ENCODE measurements at regions not wholly inside any gene's neighbourhood (a gene's known extent, or its start where the extent isn't known, plus 50 kb on each side); places are given as distances from the start of the nearest gene placed in this dataset.
"Not testable (repeated sequence)": the region's sequence is repeated elsewhere in the genome, so short reads cannot be mapped to it uniquely, and the experiment has no call there.

DNA sequence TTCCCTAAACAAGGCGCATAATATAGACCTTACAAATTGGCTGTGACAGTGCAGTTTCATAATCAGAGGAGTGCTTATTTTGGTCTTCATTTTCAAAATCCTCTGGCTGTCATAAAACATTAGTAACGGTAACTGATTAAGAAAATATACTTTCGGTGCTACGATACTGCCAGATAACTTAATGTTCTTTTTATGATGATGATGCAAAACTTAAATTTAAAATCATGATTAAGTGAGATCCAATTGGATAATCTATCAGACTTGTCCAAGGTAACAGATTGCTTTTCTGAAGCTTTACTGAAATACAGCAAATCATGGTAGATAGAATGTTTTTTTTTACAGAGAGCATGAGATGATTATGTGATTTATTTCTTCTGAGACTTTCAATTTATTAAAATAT, 364.2 kb upstream of the CNTN3 start:
- H3K4me3 ChIP-seq, result no peak overlapping the region
- no peak overlapping the region for H3K27ac ChIP-seq

DNA sequence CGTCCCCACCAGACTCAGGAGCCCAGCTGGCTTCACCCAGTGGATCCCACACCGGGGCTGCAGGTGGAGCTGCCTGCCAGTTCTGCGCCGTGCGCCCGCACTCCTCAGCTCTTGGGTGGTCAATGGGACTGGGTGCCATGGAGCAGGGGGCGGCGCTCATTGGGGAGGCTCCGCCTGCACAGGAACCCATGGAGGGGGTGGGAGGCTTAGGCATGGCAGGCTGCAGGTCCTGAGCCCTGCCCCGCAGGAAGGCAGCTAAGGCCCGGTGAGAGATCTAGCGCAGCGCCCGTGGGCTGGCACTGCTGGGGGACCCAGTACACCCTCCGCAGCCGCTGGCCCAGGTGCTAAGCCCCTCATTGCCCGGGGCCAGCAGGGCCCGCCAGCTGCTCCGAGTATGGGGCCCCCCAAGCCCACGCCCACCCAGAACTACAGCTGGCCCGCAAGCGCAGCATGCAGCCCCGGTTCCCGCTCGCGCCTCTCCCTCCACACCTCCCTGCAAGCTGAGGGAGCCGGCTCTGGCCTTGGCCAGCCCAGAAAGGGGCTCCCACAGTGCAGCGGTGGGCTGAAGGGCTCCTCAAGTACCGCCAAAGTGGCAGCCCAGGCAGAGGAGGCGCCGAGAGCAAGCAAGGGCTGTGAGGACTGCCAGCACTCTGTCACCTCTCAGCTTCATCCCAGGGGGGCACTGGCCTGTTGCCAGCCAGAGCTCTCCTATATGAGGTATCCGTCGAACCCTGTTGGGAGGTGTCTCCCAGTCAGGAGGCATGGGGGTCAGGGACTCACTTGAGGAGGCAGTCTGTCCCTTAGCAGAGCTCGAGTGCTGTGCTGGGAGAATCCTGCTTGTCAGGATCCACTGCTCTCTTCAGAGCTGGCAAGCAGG, 370.8 kb upstream of the CNTN3 start:
- not testable (repeated sequence) for H3K4me3 ChIP-seq, H3K27ac ChIP-seq

DNA sequence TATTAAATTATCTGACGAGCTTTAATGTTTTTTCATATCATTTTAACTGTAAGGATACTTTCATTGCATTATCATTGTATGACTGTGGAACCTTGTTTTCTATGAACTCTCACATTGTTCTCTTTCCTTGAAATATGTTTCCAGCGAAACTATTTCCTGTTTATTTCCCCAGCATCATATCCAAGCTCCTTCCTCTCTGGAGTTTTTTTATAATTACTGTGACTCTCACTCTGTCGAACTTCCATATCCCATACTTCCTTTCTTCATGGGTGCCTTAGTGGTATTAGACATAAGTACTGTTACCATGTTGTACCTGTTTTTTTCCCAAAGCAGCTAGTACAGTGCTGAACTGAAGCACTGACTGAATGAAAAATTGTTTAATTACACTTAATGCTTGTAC, 373.6 kb upstream of the CNTN3 start:
- no peak overlapping the region for H3K27ac ChIP-seq
- no peak overlapping the region for H3K4me3 ChIP-seq

DNA sequence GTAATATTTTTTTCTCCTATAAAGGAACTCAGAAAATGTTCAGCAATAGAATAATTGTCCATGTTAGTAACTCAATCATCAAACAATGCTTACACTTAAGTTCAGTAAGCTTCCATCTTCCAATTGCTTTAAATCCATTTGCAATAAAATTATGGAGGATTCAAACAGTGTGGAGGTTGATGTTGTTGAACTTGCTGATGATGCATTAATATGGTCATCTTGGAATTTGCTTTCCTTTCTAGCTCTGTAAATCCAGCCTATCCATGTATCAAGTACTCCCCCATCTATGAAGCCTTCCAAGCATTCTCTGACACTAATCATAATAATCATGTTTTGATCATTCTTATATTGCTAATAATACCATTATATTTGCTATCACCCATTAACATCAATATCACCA, 378.4 kb upstream of the CNTN3 start:
- H3K27ac ChIP-seq, result no peak overlapping the region
- no peak overlapping the region for H3K4me3 ChIP-seq

DNA sequence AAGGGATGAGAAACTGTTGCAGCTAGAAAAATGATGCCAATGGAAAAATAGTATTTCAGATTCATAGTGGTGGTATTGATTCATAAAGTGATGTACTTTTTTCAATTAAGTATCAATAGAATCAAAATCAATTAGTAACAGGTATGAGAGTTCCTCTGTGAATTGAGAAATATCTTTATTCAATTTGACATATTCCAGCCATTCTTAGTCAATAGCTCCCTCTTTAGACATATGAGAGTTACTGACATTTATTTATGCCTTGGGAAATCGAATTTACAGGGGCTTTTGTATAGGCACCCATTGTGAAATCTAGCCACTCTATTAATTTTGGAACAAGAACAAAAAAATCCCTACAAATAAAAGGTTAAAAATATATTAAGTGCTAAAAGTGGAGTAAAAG, 386.9 kb upstream of the CNTN3 start:
- H3K4me3 ChIP-seq, result no peak overlapping the region
- H3K27ac ChIP-seq, result no peak overlapping the region

DNA sequence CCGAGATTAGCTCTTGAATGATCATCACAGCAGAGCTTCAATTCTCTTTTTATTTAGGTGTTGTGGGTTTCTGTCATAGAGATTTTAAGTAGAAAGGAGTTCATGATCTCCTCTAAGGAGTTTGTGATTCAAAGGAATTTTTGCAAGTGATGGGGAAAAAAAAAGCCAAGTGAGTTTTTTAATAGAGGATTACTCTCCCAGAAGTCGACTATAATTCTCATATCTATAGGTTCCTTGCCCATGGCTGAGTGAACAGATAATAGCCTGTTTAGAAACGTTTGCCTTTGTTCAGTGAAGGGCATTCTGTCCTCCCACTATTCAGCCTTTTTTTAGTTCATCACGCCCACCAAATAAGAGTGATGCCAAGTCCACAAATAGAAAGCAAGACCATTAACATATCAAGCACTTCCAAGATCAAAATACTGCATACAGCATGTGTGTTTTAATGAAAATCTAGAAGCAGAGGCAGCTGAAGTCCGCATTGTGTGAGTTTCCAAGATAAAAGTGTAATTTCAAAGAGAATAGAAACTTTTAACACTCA, 398.4 kb upstream of the CNTN3 start:
- Histone ChIP-seq H3K4me3 (no peak overlapping the region), H3K27ac (no peak overlapping the region)

DNA sequence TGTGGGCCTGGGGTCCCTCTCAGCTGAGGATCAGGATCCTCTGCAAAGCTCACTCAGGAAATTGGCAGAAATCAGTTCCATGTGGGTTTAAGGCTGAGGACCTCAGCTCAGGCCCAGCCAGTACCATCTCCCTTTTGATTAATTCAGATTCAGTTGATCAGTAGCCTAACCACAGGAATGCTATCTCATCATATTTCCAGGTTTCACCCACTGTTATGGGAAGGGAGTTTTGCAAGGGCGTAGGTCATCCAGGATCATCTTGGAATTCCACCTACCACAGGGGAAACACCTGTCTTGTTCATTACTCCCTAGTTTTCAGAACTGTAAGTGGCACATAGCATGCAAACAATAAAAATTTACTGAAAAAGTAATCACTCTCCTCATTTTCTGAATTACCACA, 399.5 kb upstream of the CNTN3 start:
- Histone ChIP-seq H3K27ac (no peak overlapping the region), H3K4me3 (no peak overlapping the region)

DNA sequence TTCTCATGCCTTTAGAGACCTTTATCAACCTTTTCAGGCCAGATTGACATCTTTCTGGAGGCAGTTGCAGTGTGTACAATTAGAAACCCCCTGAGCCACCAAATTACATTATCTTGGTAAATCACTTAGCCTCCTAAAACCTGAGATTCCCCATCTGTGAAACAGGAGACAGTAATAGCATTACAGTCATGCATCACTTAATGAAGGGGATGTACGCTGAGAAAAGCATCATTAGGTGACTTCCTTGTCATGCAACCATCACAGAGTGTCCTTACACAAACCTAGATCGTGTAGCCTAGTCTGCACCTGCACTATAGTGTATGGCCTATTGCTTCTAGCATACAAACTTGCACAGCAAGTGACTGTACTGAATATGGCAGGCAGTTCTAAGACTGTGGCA, 400.8 kb upstream of the CNTN3 start:
- H3K4me3 ChIP-seq, result no peak overlapping the region

DNA sequence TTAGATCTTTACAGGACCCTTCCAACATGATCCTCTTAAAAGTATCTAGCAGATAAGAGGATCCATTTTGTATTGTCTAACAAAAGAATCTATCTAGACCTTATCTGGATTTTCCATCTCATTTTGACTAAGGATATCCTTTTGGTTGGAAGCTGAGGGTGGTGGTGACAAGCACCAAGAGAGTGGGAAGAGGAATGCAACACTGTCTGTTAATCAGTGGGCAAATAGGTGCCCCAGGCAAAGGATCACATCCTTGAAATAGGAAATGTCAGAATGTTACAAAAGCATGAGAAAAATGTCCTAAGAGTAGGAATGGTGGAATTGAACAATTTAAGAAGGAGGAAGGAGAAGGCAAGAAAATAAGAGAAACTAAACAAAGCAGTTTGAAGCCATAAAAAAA, 420.7 kb upstream of the CNTN3 start:
- H3K27ac ChIP-seq, result no peak overlapping the region
- H3K4me3 ChIP-seq, result no peak overlapping the region

More for the DNA sequence above, 400.8 kb upstream of the CNTN3 start:
- H3K27ac ChIP-seq, result no peak overlapping the region

DNA sequence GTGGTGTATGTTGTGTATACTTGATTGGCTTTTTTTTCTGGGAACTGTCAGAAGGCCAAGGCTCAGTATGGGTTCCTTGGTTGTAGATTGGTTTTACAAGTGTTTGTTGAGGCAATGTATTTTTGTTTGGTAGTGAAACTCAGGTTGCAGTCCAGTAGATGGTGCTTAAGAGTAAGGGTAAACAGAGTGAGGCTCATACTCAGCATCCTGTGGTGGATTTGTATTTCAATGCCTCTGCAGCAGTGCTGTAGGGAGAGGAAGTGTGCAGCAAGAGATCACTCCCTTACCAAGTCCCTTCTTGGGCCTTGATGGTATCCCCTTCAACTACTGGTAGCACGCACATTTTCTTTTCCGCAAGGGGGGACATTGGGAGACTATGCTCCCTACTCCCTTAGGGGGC, 428.5 kb upstream of the CNTN3 start:
- Histone ChIP-seq H3K27ac (no peak overlapping the region), H3K4me3 (no peak overlapping the region)

DNA sequence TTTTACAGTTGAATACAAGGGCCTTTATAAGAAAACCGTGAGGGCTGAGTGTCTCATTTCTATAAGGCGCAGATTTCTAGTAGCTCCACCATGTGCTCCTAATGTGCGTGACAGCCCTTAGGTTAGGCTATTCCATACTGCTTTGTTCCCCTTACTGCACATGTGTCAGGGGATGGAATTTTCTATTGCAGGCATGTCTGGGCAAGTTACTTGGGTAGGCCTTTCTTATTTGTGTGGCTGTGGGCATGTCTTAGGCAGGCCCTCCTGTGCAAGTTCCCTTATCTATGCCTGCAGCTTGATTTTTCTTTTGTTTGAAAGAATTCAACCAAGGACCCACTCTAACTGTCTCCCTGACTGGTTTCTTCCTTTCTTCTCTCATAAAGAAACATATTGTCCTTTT, 434.2 kb upstream of the CNTN3 start:
- no peak overlapping the region for H3K4me3 ChIP-seq
- H3K27ac ChIP-seq, result no peak overlapping the region

DNA sequence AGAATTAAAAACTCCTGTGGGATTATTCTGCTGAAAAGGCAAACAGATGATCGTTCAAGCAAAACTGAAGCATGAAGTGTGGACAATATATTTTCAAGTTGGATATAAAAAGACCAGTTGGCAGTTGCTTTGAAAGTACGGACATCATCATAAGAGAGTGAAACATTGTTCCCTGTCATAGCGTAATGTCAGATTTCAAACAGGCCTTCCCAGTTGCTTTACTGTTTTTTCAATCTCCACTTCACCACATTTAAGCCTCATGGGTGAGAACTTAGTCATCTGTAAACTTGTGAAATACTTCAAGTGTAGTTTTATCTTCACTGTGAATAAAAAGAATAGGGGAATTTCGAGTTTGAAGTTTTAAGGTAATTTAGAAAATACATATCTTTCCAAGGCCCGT, 435.1 kb upstream of the CNTN3 start:
- no peak overlapping the region for H3K4me3 ChIP-seq
- H3K27ac ChIP-seq, result no peak overlapping the region

DNA sequence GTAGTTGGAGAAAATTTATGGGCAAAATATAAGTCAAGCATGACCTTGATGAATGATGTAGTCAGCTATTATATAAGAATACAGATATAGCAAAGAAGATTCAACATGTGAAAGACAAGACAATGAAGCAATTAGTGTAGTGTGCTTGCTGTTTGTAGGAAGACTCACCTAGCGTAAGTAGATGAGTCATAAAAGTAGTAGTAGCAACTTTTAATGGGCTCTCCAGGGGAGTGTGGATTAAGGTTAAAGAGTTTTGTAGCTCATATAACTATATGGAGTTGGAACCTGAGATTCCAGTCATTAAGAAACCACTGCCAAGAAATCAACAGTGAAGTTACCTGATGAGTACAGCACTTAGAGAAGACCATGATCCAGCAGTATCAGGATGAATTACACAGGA, 444.7 kb upstream of the CNTN3 start:
- no peak overlapping the region for H3K4me3 ChIP-seq
- H3K27ac ChIP-seq, result no peak overlapping the region

DNA sequence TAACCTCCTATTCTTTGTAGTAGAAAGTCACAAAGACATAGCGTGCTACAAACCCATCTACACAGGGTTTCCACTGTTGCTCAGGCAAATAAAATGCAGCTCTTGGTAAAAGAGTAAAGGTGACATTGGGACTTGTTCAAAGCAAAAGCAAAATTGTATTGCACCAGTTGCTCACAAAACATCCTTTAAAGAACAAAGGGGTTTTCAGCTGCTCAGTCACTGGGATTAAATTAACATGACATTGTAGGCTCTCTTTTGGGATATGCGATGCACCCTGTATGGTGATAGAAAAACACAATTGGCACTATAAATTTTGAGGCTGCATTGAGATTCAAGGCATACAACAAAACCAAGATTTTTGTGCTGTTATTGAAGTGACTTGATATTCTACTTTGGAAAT, 447.3 kb upstream of the CNTN3 start:
- Histone ChIP-seq H3K4me3 (no peak overlapping the region), H3K27ac (no peak overlapping the region)

DNA sequence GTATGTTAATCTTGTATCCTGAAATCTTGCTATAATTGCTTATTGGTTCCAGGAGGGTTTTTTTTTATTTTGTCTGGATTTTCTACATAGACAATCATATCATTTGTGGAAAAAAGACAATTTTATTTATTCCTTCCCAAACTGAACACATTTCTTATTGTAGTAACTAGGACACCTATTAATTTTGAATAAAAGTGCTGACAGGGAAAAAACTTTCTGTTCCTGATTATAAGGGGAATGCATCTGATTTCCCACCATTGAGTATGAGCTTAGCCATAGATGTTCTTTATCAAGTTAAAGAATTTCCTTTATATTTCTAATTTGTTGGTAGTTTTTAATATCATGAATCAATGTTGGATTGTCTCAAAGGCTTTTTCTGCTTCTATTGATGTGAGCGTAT, 460.7 kb upstream of the CNTN3 start:
- Histone ChIP-seq H3K4me3 (no peak overlapping the region), H3K27ac (no peak overlapping the region)

DNA sequence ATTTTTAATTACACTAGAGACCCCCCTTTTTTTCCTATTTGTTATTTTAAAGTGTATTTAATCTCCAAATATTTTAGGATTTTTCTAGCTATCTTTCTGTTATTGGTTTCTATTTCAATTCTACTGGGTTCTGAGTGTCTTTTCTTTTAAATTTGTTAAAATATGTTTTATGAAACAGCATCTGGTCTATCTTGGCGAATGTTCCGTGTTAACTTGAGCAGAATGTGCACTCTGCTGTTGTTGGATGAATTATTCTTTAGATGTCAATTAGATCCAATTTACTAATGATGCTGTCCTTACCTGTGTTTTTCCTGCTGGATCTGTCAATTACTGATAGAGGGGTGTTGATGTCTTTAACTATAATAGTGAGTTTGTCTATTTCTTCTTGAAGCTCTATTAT, 462.0 kb upstream of the CNTN3 start:
- H3K4me3 ChIP-seq, result no peak overlapping the region
- no peak overlapping the region for H3K27ac ChIP-seq

DNA sequence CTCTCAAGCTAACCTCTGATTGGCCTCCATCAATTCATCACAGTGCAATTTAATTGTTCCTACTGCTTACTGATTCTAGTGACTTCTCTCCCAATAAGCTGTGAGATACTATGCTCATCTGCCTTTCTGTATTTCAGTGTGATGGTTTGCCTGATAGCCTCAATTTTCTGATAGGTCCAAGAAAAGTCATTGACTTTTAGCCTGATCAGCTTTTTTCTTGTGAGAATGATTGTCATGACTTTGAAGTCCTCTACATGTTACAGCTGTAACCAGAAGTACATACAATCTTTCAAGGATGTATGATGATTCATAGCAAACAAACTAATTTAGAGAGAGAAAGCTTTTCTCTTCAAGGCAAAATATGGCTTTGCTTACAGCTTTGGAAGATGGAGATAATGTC, 463.8 kb upstream of the CNTN3 start:
- no peak overlapping the region for H3K4me3 ChIP-seq
- no peak overlapping the region for H3K27ac ChIP-seq

DNA sequence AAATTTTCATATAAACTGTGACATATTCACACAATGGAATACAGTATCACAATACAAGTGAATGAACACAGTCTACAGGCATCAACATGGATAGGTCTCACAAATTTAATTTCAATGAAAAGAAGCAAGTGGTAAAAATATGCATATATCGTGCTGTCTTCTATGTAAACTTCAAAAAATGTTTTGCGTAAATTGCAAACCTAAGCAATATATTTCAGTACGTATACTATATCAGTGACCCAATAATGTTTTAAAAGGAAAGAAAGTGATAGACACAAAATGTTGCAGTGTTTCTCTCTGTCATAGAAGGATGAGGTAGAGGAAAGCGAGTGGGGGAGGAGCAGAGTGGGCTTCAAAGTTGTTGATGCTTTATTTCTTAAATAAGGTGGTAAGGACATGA, 468.4 kb upstream of the CNTN3 start:
- H3K27ac ChIP-seq, result no peak overlapping the region
- no peak overlapping the region for H3K4me3 ChIP-seq

DNA sequence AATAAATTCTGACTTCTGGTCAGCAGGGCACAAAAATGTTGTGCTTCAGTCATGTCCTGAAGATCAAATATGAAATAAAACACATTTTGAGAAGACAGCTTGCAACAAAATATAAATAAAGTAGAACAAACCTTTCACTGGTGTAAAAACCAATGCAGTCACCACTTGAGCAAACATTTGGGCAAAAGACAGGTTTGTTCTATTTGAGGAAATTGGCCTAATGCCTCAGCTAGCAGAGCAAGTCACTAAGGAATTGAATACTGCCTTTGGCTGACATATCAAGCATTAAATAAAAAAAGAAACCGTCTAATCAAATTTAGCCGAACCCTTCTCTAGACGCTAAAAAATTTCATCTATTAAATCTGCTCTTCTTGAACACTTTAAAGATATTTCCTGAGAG, 475.4 kb upstream of the CNTN3 start:
- Histone ChIP-seq H3K27ac (no peak overlapping the region), H3K4me3 (no peak overlapping the region)

DNA sequence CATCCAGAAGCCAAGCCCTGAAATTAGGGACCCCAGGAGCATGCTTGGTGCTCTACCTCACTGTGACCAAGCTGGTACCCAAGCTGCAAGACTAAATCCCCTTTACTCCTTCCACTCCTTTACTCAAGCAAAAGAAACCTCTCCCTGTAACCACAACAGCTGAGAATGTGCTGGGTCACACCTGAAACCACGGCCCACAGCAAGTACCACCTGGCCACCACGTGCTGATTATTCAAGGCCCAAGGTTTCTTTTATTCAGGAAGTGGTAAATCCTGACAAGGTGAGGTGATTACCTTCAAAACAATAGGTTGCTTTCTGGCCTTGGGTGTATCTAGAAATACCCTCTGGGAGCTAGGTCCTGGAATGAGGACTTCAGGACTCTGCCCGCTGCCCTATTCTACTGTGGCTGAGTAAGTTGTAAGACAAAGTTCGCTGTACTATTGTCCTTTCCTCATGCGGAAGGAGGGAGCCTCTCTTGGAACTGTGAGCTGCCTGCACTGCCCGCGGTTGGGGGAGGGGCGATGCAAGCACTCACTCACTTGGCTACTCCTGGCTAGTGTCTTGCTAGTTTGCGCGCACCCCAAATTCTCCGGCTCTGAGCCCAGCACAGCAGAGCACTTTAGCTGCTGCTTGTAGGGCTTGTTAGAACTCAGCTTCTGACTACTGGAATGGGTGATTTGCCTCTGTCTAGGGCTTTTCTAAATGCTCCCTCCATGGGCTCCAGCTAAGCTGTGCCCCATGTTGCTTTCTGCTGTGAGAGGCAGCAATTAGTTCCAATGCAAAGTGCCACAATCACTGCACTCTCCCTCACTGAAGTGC, 487.1 kb upstream of the CNTN3 start:
- H3K27ac ChIP-seq, result no peak overlapping the region
- H3K4me3 ChIP-seq, result no peak overlapping the region

DNA sequence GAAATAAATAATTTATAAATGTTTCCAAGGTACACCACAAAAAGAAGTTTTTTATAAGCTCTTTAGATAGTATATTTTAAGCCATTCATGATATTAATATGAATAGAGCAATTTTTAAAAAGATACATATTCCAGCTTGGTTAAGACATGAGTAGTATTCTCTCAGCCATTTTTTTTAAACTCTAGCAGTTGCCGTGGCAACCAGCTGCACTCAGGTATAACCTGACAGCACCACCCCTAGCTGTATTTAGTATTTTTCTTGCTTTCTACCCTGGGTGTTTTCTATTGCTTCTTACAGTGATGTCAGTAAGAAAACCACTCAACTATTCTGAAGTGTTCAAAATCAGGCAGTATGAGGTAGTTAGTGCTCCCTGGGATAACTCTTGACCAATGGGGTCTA, 496.3 kb upstream of the CNTN3 start:
- no peak overlapping the region for H3K4me3 ChIP-seq

More for the DNA sequence above, 496.3 kb upstream of the CNTN3 start:
- H3K27ac ChIP-seq, result no peak overlapping the region
